DMS53 treated with DMSO at 0.1 percent for 48 hours (cell line): ENCODE measurements at regions not wholly inside any gene's neighbourhood (a gene's known extent, or its start where the extent isn't known, plus 50 kb on each side); places are given as distances from the start of the nearest gene placed in this dataset.
"Not testable (repeated sequence)": the region's sequence is repeated elsewhere in the genome, so short reads cannot be mapped to it uniquely, and the experiment has no call there.

Experiments
- DNase-seq: peaks from one replicate; lab custom pipeline; 2025; ENCODE audit not compliant: unreplicated experiment; lab: John Stamatoyannopoulos, UW

DNA sequence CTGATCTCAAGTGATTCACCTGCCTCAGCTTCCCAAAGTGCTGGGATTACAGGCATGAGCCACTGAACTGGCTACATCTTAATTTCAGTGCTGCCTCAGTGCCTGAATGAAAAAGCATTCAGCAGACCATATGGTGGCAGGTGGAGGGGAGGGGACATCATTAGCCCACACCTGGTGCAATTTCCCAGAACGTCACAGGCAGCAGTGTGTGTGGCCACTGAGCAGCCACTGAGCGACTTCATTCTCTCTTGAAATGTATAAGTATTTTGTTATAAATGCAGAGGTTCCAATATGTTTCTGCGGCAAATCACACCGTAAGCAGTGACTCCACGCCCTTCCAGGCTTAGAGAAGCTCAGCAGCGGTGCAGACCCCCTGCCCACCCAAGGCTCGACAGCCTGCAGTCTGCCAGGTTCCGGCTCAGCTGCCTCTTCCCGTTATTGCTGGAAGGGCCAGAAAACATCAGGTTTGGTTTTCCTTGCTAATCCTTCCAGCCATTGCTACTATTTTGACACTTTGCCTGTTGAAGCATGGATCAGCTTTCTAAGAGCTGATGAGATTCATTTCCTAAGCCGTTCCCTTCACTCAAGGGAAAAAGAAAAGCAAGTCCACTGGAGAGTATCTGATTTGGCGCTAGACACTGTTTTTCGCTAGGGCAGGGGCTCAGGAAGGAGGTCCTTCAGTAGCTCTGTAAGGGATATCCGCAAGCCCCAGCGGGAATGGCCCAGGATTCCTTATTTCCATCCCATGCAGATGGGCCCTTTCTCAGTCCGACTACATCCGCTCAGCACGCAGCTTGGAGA lies 250.7 kb downstream of the VAPA start:
- peak; percentile 28 for DNase-seq

DNA sequence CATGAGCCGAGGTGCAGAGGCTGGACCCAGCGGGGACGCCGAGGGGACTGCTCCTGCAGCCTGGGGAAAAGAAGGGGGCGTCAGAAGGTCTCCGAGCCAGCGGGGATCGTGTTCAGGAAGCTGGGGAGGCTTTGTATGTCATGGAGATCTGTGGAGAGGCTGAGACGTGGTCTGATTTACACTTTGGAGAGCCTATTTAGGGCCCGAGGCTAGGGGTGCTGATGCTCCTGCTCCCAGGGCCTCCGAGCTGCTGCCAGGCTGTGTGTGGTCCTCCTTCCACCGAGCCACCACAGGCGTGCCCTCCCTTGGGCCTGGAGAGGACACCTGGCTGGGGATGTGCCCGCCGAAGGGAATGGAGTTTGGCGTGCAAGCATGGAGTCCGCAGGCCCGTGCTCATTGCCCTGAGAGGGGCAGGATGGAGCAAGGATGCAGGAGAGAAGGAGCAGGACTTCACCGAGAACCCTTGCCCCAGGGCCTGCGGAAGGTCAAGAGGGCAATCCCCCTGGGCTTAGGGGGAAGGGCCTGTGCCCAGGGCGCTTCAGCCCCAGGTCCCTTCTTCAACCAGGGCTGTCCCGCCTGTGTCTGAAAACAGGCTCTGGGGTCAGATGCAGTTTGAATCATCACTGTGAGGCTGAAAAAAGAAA lies 252.5 kb downstream of the VAPA start:
- no peak for DNase-seq

DNA sequence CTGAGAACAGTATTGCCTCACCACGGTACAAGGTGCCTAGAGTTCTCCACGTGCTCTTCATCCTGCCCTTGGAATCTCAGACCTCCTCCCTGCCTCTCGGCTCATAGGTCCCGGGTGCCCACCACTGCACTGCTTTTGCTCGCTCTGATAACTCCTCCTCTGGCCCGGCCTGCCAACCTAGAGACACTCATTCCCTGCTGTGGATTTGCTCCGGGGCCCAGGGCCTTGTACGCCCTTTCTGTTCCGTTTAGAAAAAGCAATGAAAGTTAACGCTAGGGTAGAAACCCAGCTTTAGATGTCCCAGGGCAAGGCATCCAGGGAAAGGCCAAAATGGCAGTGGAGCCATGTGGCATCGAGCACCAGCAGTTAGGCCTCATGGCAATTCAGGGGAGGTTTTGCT lies 253.9 kb downstream of the VAPA start:
- DNase-seq = no peak

DNA sequence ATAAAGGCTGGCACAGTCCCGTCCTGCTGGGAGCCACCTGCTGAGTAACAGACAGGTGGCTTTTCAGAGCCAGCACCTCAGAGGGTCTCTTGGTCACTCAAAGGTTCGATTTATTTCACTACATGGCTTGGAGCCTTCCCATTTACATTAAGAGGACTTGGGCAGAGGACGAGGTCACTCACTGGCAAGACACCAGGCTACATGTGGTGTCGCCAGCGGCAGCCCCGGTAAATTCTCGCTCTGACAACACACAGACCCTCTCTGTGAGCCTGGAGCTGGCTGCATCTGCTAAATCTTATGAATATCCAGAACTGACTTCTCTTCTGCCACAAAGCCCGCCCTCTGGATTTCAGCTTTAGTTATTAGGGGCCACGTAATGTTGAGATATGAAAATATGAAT lies 254.7 kb downstream of the VAPA start:
- DNase-seq = no peak

DNA sequence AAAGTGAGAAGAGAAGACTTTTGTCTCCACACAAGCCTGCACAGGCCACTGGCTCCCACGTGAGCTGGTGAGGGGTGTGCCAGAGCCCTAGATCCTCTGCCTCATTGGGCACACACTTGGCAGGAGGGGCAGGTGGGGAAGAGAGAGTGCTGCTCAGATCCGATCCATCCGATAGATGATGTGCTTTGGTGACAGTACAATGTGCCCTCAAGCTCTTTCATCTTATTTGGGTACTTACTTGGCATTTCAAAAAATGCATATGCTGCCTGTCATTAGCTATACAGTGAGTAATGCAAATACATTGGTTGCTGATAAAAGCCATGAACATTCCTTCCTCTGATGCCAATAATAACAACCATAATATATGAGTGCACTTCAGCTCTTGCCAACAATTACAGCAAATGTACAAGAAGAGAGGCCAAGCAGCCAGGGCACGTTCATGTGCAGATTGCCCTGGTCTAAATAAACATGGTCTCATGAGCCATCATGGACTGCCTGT lies 255.3 kb downstream of the VAPA start:
- DNase-seq = peak; percentile 45

DNA sequence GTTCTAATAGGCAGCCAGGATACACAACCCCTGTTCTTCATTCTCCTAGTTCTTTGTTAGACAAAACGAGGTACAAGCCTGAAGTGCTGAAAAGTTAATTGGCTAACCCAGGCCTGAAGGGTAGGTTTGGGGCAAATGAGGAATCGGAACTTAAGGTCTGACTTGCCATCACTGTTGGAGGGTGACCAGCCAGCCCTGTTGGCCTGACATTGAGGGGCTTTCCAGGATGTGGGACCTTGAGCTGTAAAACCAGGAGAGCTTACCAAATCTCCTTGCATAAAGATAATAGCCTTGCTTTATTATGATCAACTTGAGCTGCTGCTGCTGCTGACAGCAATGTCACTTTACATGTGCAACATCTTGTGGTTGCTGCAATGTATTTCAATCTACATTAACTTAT lies 256.0 kb downstream of the VAPA start:
- DNase-seq = no peak

DNA sequence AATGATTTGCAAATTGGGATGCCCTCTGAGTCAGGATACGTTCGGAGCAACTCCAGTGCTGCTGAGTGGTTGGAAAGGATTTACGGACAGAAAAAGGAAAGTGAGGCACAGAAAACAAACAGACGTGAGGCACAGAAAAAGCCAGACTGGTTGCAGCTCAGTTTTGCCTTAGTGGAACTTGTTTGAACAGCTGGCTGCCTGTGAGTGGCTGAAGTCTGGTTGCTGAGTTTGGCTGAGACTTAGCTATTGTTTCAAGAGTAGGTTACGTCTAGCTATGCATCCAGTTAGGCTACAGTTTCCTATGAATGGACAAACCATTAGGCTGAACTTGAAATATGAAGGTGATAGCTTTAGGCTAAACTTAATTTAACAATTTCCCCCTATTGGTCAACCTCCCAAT lies 256.6 kb downstream of the VAPA start:
- peak; percentile 98 for DNase-seq

DNA sequence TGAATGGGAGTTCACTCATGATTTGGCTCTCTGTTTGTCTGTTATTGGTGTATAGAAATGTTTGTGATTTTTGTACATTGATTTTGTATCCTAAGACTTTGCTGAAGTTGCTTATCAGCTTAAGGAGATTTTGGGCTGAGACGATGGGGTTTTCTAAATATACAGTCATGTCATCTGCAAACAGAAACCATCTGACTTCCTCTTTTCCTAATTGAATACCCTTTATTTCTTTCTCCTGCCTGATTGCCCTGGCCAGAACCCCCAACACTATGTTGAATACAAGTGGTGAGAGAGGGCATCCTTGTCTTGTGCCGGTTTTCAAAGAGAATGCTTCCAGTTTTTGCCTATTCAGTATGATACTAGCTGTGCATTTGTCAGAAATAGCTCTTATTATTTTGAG lies 261.5 kb downstream of the VAPA start:
- DNase-seq = not testable (repeated sequence)

DNA sequence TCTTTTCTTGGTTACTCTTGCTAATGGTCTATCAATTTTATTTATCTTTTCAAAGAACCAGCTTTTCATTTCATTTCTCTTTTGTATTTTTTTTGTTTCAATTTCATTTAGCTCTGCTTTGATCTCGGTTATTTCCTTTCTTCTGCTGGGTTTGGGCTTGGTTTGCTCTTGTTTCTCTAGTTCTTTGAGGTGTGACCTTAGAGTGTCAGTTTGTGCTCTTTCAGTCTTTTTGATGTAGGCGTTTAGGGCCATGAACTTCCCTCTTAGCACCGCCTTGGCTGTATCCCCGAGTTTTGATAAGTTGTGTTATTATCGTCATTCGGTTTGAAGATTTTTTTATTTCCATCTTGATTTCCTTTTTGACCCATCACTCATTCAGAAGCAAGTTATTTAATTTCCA lies 265.5 kb downstream of the VAPA start:
- not testable (repeated sequence) for DNase-seq

DNA sequence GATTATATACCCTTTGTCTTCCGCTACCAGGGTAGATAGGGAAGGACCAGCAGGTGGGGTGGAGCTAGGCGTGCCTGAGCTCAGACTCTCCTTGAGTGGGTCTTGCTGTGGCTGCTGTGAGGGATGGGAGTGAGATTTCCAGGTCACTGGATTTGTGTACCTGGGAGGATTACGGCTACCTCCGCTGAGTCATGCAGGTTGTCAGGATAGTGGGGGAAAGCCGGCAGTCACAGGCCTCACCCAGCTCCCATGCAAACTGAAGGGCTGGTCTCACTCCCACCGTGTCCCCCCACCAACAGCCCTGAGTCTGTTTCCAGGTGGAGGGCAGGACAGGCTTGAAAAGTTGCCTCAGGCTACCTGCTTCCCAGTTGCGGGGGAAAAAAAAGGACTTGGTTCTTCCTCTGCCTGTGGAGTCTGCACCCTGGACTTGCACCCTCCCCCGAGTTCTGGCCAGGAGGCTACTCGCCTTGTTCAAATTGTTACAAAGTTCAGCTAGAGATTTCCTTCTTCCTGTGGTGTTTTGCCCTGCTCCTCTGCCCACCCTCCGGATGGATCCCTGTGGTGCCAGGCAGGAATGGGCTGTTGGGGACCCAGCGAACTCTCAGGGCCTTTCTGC lies 268.3 kb downstream of the VAPA start:
- peak; percentile 32 for DNase-seq

DNA sequence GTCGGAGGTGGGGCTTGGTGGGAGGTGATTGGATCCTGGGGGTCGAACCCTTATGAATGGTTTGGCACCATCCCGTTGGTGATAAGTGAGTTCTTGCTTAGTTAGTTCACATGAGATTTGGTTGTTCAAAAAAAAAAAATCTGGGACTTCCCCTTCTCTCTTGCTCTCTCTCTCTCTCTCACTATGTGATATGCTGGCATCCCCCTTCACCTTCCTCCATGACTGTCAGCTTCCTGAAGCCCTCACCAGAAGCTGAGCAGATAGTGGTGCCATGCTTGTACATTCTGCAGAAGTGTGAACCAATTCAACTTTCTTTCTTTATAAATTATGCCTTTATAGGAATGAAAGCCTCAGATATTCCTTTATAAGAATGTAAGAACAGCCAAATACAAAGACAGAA lies 269.7 kb upstream of the APCDD1 start:
- DNase-seq = no peak

DNA sequence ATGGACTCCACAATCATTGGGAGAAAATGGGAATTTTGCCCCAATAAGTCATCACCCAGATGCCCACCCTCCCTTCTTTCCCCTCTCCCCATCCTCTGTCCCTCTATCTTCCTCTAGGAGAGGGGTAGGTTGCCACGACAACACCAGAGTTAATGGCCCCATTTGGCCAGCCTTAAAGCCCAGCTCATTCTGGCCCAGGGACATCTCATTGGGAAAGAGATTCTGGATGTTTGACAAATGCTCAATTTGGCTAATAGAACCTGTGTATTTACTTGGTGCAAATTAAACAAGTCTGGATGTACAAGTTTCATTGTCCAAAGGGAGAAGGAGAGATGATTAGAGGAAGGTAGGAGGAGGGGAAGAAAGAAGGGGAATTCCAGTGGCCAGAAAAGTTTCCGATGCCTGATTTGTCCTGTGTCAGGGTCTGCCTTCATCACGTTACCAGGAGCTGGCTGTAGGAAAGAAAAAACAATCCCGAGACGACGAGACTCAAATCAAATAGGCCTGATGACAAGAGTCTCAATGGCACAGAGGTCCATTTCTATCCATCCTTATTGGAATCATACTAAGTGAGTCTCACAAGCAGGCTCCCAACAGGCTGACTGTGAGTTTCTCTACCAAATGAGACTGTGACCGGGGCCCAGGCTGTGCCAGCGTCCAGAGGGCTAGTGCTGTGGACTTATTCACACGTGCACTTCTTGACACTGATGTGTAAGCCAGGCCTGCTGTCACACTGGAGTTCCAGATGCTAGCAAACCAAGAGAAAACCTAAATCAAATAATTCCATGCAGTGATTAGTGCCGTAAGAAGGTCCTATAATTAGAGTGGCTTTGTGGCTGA lies 265.2 kb upstream of the APCDD1 start:
- no peak for DNase-seq

DNA sequence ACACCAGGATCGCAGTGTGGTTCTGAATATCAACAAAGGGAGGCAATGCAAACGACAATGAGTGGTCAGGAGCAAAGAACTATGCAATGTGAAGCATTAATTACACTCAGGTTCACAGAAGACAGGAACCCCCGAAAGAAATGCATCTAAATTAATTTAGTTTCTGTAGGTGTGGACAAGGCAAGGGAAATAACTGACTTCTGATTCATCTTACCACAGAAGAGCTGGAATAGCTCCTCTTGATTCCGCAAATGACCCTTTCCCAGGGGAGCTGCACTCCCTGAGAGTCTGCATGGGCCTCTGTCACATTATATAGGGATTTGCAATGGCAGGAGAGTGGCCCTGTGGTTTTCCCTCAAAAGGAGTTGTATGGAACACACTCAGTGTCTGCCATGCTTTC lies 263.9 kb upstream of the APCDD1 start:
- no peak for DNase-seq

DNA sequence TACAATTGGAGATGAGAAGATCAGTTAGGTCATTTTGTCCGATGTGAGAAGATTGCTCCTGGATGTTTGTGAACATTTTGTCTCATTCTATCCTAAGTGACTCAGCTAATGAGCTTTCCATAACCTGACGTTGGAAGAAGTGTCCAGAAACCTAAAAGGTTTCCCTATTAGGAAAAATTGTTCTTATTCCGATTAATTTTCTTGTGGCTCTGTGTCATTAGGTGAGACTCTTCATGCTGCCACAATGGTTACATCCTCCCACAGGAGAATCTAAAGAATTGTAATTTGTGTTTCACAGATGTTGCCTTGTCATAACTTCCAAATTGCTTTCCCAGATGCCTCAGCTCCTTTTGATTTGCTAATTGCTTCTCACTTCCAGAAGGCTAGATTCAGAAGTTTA lies 261.0 kb upstream of the APCDD1 start:
- DNase-seq = no peak

DNA sequence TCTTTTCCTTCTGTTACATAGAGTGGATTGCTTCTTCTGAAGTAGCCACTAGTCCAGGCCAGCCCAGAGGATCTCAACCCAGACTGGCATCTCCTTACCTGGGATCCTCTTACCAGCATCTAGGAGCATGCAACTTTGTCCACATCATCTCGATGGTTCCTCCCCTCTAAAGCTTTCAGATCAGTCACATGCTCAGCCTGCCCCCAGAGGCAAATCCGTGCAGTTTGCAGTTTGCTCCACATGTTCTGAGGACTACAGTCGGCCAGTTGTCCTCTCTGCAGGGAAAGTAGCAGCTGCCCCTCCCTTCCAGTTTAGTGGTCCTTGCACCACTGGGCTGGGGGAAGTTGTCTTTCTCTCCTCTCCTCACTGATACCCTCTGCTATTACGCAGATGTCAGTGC lies 259.8 kb upstream of the APCDD1 start:
- DNase-seq = no peak

DNA sequence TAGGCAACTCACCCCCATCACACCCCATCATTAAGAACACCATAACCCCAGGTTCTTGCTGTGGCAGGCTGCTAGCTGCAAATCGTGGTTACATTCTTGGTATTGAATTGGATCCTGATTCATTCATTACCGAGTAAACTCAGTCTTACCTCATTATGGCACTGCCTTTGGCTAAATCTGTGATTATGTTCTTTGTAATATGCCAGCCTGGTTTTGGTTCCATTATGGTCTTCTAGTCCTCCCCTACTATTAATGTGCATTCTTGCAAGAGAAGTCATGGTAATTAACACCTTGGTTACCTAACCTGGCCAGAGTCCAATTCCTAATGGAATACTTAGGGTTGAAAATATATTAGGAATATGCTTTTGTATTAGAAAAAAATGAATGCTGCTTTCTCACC lies 258.9 kb upstream of the APCDD1 start:
- DNase-seq = no peak

DNA sequence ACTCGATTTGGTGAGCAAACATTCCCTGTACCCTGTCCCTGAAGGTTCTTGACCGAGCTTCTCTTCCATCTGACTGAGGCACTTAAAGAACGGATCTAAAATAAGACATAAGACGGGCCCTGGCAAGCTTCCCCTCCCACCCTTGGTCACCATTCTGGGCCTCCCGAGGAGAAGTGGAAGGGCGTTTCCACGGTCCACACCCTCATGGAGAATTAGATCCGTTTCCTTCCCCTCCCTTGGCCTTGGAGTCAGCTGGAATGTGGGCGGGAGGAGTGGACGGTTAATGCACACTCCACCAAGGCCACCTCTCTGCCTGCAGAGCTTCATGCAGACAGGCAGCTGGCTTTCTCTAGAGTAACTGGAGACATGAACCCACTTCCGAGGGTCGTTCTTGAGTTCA lies 257.3 kb upstream of the APCDD1 start:
- no peak for DNase-seq

DNA sequence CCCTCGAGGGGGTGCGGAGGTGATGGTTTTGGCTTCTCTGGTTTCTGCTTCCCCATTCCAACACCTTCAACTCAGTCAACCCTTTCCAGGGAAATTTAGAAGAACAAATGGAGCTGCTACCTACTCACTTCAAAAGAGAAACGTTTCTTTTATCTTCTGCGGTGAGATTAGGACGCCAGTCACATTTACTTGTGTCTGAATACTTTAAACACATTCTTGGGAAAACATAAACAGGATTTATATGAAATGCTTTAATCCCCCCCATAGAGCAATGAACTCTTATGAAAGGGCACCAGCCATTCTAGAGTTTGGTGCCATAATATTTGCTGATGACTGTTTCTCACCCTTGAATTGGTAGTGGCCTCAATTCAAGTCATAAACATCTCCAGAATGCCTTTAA lies 253.2 kb upstream of the APCDD1 start:
- DNase-seq = no peak

DNA sequence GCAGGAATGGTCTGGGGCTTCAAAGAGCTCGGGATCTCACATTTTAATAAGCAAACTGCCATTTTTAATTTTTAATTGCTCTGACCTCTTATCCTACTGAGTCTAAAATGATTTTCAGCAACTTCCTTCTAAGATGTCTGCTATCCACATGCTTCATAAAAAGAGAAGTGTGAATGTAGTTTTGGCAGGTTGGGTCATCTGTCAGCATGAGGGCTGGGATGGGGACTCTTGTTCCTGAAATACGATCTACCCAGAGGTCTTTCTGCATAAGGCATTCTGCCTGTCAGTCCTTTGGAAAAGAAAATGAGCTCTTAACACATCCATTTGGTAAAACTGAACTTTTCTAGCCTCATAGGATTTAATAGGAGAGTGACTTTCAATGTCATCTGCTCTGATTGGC lies 252.8 kb upstream of the APCDD1 start:
- no peak for DNase-seq

DNA sequence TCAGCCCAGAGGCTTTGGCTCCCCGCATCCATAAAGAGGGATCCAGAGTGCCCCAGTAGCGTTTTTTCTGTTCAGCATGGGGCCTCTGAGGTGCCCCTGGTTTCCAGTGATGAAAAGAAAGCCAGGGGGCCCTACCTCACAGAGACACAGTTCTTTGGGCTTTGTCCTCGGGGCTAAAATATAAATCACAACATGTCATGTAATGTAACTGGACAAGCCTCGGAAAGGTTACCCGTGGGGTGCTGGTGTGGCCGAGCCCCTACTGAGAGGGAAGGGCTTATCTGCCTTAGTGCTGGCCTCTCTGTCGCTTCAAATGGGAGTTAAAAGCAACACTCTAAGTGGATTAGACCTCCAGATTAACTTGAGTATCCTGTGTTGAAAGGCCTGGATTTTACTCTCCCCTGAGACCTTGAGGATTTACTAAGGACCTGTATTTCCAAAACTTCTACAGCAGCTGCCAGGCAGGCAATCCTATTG lies 251.6 kb upstream of the APCDD1 start:
- DNase-seq = no peak

DNA sequence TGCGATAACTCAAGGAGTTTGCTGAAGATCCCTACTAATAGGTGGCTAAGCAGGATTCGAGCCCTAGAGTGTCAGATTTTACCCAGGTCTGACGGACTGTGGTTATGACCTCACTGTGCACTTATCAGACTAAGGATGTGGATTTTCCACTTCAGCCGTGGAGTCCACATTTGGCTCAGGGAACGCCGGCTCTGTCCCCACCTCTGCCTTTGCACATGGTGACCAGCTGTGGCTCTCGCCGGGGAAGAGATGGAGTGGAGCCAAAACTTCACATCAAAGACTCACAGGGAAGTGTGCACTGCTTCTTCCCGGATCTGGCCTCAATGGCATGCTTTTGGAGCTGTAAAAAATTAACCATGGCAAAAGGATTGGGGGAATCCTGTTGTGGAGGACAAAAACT lies 249.3 kb upstream of the APCDD1 start:
- DNase-seq = no peak
